ENCODE measurements at regions not wholly inside any gene's neighbourhood (a gene's known extent, or its start where the extent isn't known, plus 50 kb on each side); places are given as distances from the start of the nearest gene placed in this dataset.

DNA sequence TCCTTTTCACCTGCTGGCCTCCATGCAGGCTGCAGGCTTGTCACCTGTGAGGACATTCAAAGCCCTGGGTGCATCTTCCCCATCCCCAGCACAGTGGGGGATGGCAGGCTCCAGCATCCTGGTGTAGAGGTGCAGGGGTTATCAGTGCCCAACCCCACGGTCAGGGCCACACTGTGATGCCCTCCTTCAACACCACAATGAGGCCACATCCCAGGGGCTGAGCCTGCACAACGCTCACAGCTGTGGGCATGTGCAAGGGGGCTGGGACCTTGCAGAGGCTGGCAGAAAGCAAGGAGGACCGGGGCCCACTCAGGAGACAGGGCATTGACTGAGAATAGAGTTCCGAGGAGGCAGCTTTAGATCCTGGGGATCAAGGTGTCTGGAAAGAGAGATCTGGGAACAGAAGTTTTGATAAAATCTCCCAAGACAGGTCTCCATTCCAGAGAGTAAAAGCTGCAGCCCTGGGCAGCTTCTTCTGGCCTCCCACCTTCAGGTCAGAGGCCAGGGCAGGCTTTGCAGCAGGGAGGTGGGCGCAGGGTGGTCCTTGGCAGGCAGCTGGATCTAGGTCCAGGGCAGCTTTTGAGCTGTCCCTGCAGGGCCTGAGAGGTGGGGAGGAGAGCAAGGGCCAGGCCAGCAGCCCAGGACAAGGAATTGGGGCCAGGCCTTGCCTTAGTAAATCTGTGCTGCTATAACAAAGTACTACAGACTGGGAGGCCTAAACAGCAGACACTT, 250.8 kb upstream of the B3GAT1 start:
- Mint-ChIP-seq H3K4me3 (ENCODE audit: unreplicated experiment) (no peak overlapping the region), H3K9me3 (ENCODE audit: low read depth) (peaks cover 10% of the 10 kb centered on the region), H3K27ac (ENCODE audit: unreplicated experiment) (no peak overlapping the region), H3K4me1 (ENCODE audit: low read depth) (no peaks in the 10 kb centered on the region), H3K36me3 (ENCODE audit: low read depth) (no peaks in the 10 kb centered on the region), H3K27me3 (ENCODE audit: low read depth) (no peaks in the 10 kb centered on the region)
- TF ChIP-seq, protein P1, sequence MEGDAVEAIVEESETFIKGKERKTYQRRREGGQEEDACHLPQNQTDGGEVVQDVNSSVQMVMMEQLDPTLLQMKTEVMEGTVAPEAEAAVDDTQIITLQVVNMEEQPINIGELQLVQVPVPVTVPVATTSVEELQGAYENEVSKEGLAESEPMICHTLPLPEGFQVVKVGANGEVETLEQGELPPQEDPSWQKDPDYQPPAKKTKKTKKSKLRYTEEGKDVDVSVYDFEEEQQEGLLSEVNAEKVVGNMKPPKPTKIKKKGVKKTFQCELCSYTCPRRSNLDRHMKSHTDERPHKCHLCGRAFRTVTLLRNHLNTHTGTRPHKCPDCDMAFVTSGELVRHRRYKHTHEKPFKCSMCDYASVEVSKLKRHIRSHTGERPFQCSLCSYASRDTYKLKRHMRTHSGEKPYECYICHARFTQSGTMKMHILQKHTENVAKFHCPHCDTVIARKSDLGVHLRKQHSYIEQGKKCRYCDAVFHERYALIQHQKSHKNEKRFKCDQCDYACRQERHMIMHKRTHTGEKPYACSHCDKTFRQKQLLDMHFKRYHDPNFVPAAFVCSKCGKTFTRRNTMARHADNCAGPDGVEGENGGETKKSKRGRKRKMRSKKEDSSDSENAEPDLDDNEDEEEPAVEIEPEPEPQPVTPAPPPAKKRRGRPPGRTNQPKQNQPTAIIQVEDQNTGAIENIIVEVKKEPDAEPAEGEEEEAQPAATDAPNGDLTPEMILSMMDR (IDR thresholded peaks at IDR 0.05), result no peak
- DNase-seq (ENCODE audit: low spot score), result no peak

GRCh38 chr11:134661660-134662059, 249.6 kb upstream of the B3GAT1 start:
- Mint-ChIP-seq H3K9me3 (ENCODE audit: low read depth) (peaks cover 5% of the 10 kb centered on the region), H3K27ac (ENCODE audit: unreplicated experiment) (no peak overlapping the region), H3K4me3 (ENCODE audit: unreplicated experiment) (no peak overlapping the region), H3K27me3 (ENCODE audit: low read depth) (no peaks in the 10 kb centered on the region), H3K36me3 (ENCODE audit: low read depth) (no peaks in the 10 kb centered on the region), H3K4me1 (ENCODE audit: low read depth) (no peaks in the 10 kb centered on the region)
- TF ChIP-seq, protein P1 (IDR thresholded peaks at IDR 0.05), result no peak
- no peak for DNase-seq (ENCODE audit: low spot score)

DNA sequence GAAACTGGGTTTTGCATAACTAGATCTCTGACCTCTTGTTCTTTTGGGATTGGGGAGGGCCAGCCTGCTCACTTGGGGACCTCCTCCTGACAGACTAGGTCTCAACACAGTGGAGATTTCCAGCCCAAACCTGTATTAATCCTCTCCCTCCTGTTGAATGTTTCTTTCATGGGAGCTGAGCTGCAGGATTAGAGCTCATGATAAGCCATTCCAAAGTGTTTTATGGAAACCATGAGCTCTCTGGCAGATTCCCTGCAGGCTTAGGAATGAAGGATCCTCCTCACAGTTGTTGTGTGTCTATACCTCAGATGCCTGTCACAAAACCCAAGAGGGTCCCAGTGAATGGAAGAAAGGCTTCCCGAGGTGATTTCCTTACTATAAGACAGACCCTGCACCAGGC, 248.4 kb upstream of the B3GAT1 start:
- peaks cover 9% of the 10 kb centered on the region for H3K9me3 Mint-ChIP-seq (ENCODE audit: low read depth)
- H3K4me3 Mint-ChIP-seq (ENCODE audit: unreplicated experiment), result no peak overlapping the region
- no peak overlapping the region for H3K27ac Mint-ChIP-seq (ENCODE audit: unreplicated experiment)
- TF ChIP-seq, protein P1 (IDR thresholded peaks at IDR 0.05), result no peak
- H3K27me3 Mint-ChIP-seq (ENCODE audit: low read depth), result peaks cover 3% of the 10 kb centered on the region
- DNase-seq (ENCODE audit: low spot score), result no peak
- no peaks in the 10 kb centered on the region for H3K4me1 Mint-ChIP-seq (ENCODE audit: low read depth)
- H3K36me3 Mint-ChIP-seq (ENCODE audit: low read depth), result peaks cover 2% of the 10 kb centered on the region

DNA sequence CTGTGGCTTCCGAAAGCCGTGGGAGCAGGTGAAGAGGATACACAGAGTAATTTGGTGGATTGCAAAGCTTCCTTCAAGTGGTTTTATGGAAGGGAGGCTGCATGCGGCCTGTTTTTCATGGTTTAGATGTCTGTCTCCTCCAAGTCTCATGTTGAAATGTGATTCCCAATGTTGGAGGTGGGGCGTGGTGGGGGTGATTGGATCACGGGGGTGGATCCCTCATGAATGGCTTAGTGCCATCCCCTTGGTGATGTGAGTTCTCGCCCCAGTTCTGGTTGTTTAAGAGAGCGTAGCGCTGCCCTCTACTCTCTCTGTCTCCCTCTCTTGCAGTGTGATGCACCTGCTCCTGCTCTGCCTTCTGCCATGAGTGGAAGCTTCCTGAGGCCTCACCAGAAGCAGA, 247.8 kb upstream of the B3GAT1 start:
- TF ChIP-seq, protein P1 (IDR thresholded peaks at IDR 0.05), result no peak

GRCh38 chr11:134658481-134659225, 246.6 kb upstream of the B3GAT1 start:
- Mint-ChIP-seq H3K4me1 (ENCODE audit: low read depth) (no peaks in the 10 kb centered on the region), H3K27ac (ENCODE audit: unreplicated experiment) (no peak overlapping the region), H3K36me3 (ENCODE audit: low read depth) (peaks cover 2% of the 10 kb centered on the region), H3K9me3 (ENCODE audit: low read depth) (peaks cover 9% of the 10 kb centered on the region), H3K27me3 (ENCODE audit: low read depth) (peaks cover 14% of the 10 kb centered on the region), H3K4me3 (ENCODE audit: unreplicated experiment) (no peak overlapping the region)
- TF ChIP-seq, protein P1 (IDR thresholded peaks at IDR 0.05), result no peak
- no peak for DNase-seq (ENCODE audit: low spot score)

More for the DNA sequence above, 247.8 kb upstream of the B3GAT1 start:
- no peaks in the 10 kb centered on the region for H3K4me1 Mint-ChIP-seq (ENCODE audit: low read depth)
- no peak overlapping the region for H3K27ac Mint-ChIP-seq (ENCODE audit: unreplicated experiment)
- H3K4me3 Mint-ChIP-seq (ENCODE audit: unreplicated experiment), result no peak overlapping the region
- H3K9me3 Mint-ChIP-seq (ENCODE audit: low read depth), result peaks cover 9% of the 10 kb centered on the region
- DNase-seq (ENCODE audit: low spot score), result no peak
- H3K27me3 Mint-ChIP-seq (ENCODE audit: low read depth), result peaks cover 7% of the 10 kb centered on the region
- H3K36me3 Mint-ChIP-seq (ENCODE audit: low read depth), result peaks cover 2% of the 10 kb centered on the region

Measured in chondrocyte (in vitro differentiated cells).